Activated CD8-positive, alpha-beta memory T cell treated with anti-CD3 and anti-CD28 coated beads for 4 hours (primary cell): ENCODE measurements at regions not wholly inside any gene's neighbourhood (a gene's known extent, or its start where the extent isn't known, plus 50 kb on each side); places are given as distances from the start of the nearest gene placed in this dataset.
A peak's percentile ranks its signal among the peaks of the same experiment; 100 is the strongest.

Experiments used
- DNase-seq, 2 donors: peaks; one replicate each; pipeline ENCODE4 v3.0.0-alpha.2; 2020; ENCODE audit warnings: low read depth in 2 of 2

- DNase-seq, result no peak
Measured at GRCh38 chr2:173419506-173419905, 64.8 kb downstream of the CDCA7 start.

- no peak for DNase-seq
Measured at GRCh38 chr2:173424886-173425285, 70.2 kb downstream of the CDCA7 start.

- no peak for DNase-seq
Measured at GRCh38 chr2:173427887-173428668, 73.4 kb downstream of the CDCA7 start.

- DNase-seq, result no peak
Measured at GRCh38 chr2:173431191-173431590, 76.5 kb downstream of the CDCA7 start.

- no peak for DNase-seq
Measured at GRCh38 chr2:173432049-173432754, 77.5 kb downstream of the CDCA7 start.

GRCh38 chr2:173434762-173435569 lies 80.3 kb downstream of the CDCA7 start:
- no peak for DNase-seq

GRCh38 chr2:173435574-173435973 lies 80.9 kb downstream of the CDCA7 start:
- no peak for DNase-seq

- no peak for DNase-seq
Measured at GRCh38 chr2:173436088-173436487, 81.4 kb downstream of the CDCA7 start.

GRCh38 chr2:173441222-173441621 lies 86.5 kb downstream of the CDCA7 start:
- no peak for DNase-seq

GRCh38 chr2:173442542-173442941 lies 87.9 kb downstream of the CDCA7 start:
- DNase-seq, result no peak

GRCh38 chr2:173446722-173447121 lies 92.0 kb downstream of the CDCA7 start:
- DNase-seq, result no peak

- DNase-seq, result peak in 1 of 2 donors; percentile 3
Measured at GRCh38 chr2:173448938-173449471, 94.3 kb downstream of the CDCA7 start.

- DNase-seq, result no peak
Measured at GRCh38 chr2:173451118-173451517, 96.4 kb downstream of the CDCA7 start.

- DNase-seq, result no peak
Measured at GRCh38 chr2:173451941-173452340, 97.3 kb downstream of the CDCA7 start.

- no peak for DNase-seq
Measured at GRCh38 chr2:173452416-173452815, 97.7 kb downstream of the CDCA7 start.

- no peak for DNase-seq
Measured at GRCh38 chr2:173456960-173457359, 102.3 kb downstream of the CDCA7 start.

- DNase-seq, result no peak
Measured at GRCh38 chr2:173457366-173457765, 102.7 kb downstream of the CDCA7 start.

- no peak for DNase-seq
Measured at GRCh38 chr2:173458991-173459780, 104.5 kb downstream of the CDCA7 start.

- no peak for DNase-seq
Measured at GRCh38 chr2:173462892-173463840, 108.5 kb downstream of the CDCA7 start.

- no peak for DNase-seq
Measured at GRCh38 chr2:173463846-173464245, 109.2 kb downstream of the CDCA7 start.
